ENCODE measurements at regions not wholly inside any gene's neighbourhood (a gene's known extent, or its start where the extent isn't known, plus 50 kb on each side); places are given as distances from the start of the nearest gene placed in this dataset.

- no peak overlapping the region for H2AFZ ChIP-seq (ENCODE audit: low read length, unreplicated experiment)
- no peak overlapping the region for H3K27ac ChIP-seq (ENCODE audit: low read depth, low read length)
- H3K79me2 ChIP-seq (ENCODE audit: control insufficient read depth, insufficient read depth, low read length, unreplicated experiment) = no peaks in the 10 kb centered on the region
- H3K27me3 ChIP-seq (ENCODE audit: insufficient read depth, low read length) = no peaks in the 10 kb centered on the region
- H3K4me1 ChIP-seq (ENCODE audit: control insufficient read depth, insufficient read depth, low read length, unreplicated experiment) = no peaks in the 10 kb centered on the region
- H3K4me3 ChIP-seq (ENCODE audit: low read depth, low read length) = no peak overlapping the region
- no peaks in the 10 kb centered on the region for H3K36me3 ChIP-seq (ENCODE audit: insufficient read depth, low read length)
Measured at GRCh38 chr1:166785987-166786386, 53.3 kb upstream of the POGK start.

DNA sequence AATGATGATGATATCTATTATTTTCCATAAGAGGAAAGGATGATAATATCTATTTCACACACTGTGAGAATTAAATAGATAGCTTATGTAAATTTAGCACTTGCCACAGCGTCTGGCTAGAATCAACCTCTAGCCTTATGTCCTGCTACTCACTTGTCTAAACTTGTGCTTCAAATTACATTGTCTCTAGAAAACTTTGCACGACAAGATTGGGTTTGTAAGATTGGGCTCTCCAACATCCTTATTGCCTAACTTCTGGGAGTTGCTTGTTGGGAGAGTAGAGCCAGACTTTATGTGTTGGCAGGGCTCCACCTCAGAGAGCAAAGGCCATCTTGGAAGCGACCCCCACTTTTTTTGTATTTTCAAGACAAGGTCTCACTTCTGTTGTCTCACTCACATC lies 50.0 kb upstream of the POGK start:
- Histone ChIP-seq H3K27ac (ENCODE audit: low read depth, low read length) (no peak overlapping the region), H3K79me2 (ENCODE audit: control insufficient read depth, insufficient read depth, low read length, unreplicated experiment) (no peaks in the 10 kb centered on the region), H3K36me3 (ENCODE audit: insufficient read depth, low read length) (no peaks in the 10 kb centered on the region), H3K27me3 (ENCODE audit: insufficient read depth, low read length) (no peaks in the 10 kb centered on the region), H3K4me1 (ENCODE audit: control insufficient read depth, insufficient read depth, low read length, unreplicated experiment) (no peaks in the 10 kb centered on the region), H3K4me3 (ENCODE audit: low read depth, low read length) (no peak overlapping the region), H2AFZ (ENCODE audit: low read length, unreplicated experiment) (no peak overlapping the region)

Measured in ACC112 (cell line).